HepG2 (cell line): ENCODE measurements at regions not wholly inside any gene's neighbourhood (a gene's known extent, or its start where the extent isn't known, plus 50 kb on each side); places are given as distances from the start of the nearest gene placed in this dataset.

ENCODE experiments used
- ELF1 ChIP-seq: sonication (generic); formaldehyde crosslinking; IDR thresholded peaks from 2 replicates; pipeline ENCODE4 v1.4.0; 2020; ENCODE audit warnings: missing genetic modification reagents
- ETV6 ChIP-seq: sonication (generic); formaldehyde crosslinking; conservative IDR thresholded peaks from 2 replicates; pipeline ENCODE4 v1.4.0; 2020; ENCODE audit warnings: missing genetic modification reagents
- SP4 ChIP-seq: sonication (generic); formaldehyde crosslinking; IDR thresholded peaks from 2 replicates; pipeline ENCODE4 v1.8.1; 2023; ENCODE audit warnings: mild to moderate bottlenecking, missing genetic modification reagents
- TAF1 ChIP-seq: sonication (generic); formaldehyde crosslinking; IDR thresholded peaks from 2 replicates; pipeline ENCODE4 v1.4.0; 2020; ENCODE audit warnings: missing genetic modification reagents
- ZNF335 ChIP-seq: sonication (generic); formaldehyde crosslinking; IDR thresholded peaks from 2 replicates; pipeline ENCODE4 v1.4.0; 2020; ENCODE audit warnings: missing genetic modification reagents
- ZNF777 ChIP-seq: sonication (generic); formaldehyde crosslinking; IDR thresholded peaks from 2 replicates; pipeline ENCODE4 v1.4.0; 2020; ENCODE audit warnings: missing genetic modification reagents
- TF ChIP-seq, protein P1 (sequence below): sonication (generic); formaldehyde crosslinking; IDR thresholded peaks from 2 replicates; pipeline ENCODE4 v1.5.0; 2020; ENCODE audit warnings: mild to moderate bottlenecking, missing genetic modification reagents, moderate library complexity
- TF ChIP-seq, protein P2 (sequence below): sonication (generic); formaldehyde crosslinking; IDR thresholded peaks from 2 replicates; pipeline ENCODE4 v1.9.0; 2022; ENCODE audit warnings: low read depth, missing genetic modification reagents

GRCh38 chr20:24331939-24332338 lies 137.5 kb upstream of the SYNDIG1 start:
- no peak for TF ChIP-seq ETV6 (CRISPR knock-in tag)
- TF ChIP-seq TAF1 (CRISPR knock-in tag) = no peak
- TF ChIP-seq, protein P1, sequence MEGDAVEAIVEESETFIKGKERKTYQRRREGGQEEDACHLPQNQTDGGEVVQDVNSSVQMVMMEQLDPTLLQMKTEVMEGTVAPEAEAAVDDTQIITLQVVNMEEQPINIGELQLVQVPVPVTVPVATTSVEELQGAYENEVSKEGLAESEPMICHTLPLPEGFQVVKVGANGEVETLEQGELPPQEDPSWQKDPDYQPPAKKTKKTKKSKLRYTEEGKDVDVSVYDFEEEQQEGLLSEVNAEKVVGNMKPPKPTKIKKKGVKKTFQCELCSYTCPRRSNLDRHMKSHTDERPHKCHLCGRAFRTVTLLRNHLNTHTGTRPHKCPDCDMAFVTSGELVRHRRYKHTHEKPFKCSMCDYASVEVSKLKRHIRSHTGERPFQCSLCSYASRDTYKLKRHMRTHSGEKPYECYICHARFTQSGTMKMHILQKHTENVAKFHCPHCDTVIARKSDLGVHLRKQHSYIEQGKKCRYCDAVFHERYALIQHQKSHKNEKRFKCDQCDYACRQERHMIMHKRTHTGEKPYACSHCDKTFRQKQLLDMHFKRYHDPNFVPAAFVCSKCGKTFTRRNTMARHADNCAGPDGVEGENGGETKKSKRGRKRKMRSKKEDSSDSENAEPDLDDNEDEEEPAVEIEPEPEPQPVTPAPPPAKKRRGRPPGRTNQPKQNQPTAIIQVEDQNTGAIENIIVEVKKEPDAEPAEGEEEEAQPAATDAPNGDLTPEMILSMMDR = no peak
- TF ChIP-seq SP4 (CRISPR knock-in tag) = no peak
- no peak for TF ChIP-seq ELF1
- TF ChIP-seq ZNF335 = no peak
- TF ChIP-seq, protein P2, sequence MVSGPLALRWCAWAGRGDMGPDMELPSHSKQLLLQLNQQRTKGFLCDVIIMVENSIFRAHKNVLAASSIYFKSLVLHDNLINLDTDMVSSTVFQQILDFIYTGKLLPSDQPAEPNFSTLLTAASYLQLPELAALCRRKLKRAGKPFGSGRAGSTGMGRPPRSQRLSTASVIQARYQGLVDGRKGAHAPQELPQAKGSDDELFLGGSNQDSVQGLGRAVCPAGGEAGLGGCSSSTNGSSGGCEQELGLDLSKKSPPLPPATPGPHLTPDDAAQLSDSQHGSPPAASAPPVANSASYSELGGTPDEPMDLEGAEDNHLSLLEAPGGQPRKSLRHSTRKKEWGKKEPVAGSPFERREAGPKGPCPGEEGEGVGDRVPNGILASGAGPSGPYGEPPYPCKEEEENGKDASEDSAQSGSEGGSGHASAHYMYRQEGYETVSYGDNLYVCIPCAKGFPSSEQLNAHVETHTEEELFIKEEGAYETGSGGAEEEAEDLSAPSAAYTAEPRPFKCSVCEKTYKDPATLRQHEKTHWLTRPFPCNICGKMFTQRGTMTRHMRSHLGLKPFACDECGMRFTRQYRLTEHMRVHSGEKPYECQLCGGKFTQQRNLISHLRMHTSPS (CRISPR knock-in tag) = no peak
- no peak for TF ChIP-seq ZNF777 (CRISPR knock-in tag)
